Muscle of leg (tissue), 3 donors: ENCODE measurements at regions not wholly inside any gene's neighbourhood (a gene's known extent, or its start where the extent isn't known, plus 50 kb on each side); places are given as distances from the start of the nearest gene placed in this dataset.

Experiments
- DNase-seq: peaks from one replicate; pipeline ENCODE4 v3.0.0; 2013
- H3K27ac ChIP-seq: one replicate; pipeline ENCODE4 v1.5.1; 2013; ENCODE audit warnings: mild to moderate bottlenecking, low read length, control low read depth
- H3K27me3 ChIP-seq: one replicate; pipeline ENCODE4 v1.6.1; 2013; ENCODE audit warnings: low read length; ENCODE audit not compliant: control insufficient read depth, insufficient read depth
- H3K36me3 ChIP-seq: one replicate; pipeline ENCODE4 v1.6.1; 2013; ENCODE audit warnings: low read length; ENCODE audit not compliant: control insufficient read depth, insufficient read depth
- H3K4me1 ChIP-seq: one replicate; pipeline ENCODE4 v1.6.1; 2013; ENCODE audit warnings: low read length; ENCODE audit not compliant: control insufficient read depth, insufficient read depth
- H3K4me3 ChIP-seq: one replicate; pipeline ENCODE4 v1.5.1; 2013; ENCODE audit warnings: low read length, control low read depth
- H3K9me3 ChIP-seq: replicated peaks from 2 replicates; pipeline ENCODE4 v1.6.1; 2013; ENCODE audit warnings: low read depth, low read length; ENCODE audit not compliant: control insufficient read depth
- WGBS: methylation state at CpG from one replicate; pipeline ENCODE4 v1.1.5; 2013; ENCODE audit warnings: missing lambda C conversion rate; ENCODE audit not compliant: insufficient coverage; 5-methylcytosine and 5-hydroxymethylcytosine counted together

DNA sequence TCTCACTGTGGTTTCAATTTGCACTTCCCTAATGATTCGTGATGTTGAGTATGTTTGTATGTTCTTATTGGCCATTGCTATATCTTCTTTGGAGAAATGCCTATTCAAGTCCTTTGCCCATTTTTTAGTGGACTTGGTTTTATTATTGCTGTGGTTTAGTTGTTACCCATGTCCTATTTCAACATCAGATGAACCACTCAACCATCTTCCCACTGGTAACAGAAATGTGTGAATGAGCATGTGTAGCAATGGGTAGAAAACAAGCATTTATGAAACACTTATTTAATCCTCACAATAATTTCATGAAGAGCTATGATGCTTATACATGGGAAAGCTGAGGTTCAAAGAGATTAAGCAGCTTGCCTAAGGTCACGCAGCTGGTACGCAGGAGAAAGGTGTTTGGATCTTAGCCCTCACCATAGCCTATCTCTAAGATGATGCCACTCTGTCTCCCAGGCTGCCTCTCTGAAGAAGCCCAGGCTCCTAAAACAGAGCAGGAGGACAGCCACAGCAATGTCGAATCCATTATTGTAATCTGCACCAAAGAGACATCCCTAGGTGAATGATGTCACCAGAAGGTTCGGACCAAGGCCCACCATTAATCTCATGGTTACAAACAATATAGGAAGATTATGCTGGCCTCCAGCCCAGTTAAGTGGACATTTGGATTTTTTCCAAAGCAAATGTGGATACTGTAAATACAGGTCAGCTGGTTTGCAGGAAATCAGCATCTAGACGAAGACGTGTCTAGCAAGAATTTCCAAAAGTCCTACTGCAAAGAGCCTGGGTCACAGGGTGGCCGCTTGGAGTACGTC lies 447.6 kb upstream of the ZMIZ1 start:
- Histone ChIP-seq H3K27me3 (peaks cover 11% of the 10 kb centered on the region), H3K27ac (no peak overlapping the region), H3K9me3 (no peaks in the 10 kb centered on the region), H3K36me3 (no peaks in the 10 kb centered on the region), H3K4me3 (no peak overlapping the region), H3K4me1 (peaks cover 5% of the 10 kb centered on the region)
- peak; percentile 54 for DNase-seq
- WGBS = 60% methylated on average over 6 of the region's 9 CpGs

DNA sequence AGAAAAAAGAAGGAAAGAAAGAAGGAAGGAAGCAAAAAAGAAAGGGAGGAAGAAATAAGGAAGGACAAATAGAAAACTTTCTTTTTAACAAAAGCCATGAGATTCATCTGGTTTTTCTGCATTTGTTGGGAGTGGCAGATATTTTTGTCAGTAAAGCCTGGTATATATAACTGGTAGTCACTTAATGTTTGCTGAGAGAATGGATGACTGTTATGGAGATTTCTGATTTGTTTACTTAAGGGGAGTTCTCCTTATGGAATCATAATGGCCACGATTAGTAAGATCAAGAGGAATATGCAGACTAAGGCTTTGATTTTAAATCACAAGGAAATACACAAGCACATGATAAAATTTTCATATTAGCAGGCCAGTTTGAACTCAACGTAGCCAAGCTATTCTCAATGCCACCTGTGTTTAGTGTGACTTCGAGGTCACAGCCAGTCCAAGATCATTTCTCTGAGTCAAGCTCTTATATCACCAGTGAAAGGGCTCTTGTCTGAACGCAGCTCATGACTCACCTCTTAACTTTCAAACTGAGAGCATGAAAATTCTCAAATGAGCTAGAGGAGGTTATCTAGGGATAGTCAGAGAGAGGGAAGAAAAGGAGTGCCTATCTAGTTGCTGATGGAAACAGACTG lies 445.1 kb upstream of the ZMIZ1 start:
- H3K9me3 ChIP-seq = no peaks in the 10 kb centered on the region
- 63% methylated on average over 1 of the region's 4 CpGs for WGBS
- H3K4me1 ChIP-seq = peaks cover 5% of the 10 kb centered on the region
- no peak for DNase-seq
- no peaks in the 10 kb centered on the region for H3K36me3 ChIP-seq
- H3K4me3 ChIP-seq = no peak overlapping the region
- H3K27me3 ChIP-seq = peaks cover 11% of the 10 kb centered on the region
- H3K27ac ChIP-seq = no peak overlapping the region

DNA sequence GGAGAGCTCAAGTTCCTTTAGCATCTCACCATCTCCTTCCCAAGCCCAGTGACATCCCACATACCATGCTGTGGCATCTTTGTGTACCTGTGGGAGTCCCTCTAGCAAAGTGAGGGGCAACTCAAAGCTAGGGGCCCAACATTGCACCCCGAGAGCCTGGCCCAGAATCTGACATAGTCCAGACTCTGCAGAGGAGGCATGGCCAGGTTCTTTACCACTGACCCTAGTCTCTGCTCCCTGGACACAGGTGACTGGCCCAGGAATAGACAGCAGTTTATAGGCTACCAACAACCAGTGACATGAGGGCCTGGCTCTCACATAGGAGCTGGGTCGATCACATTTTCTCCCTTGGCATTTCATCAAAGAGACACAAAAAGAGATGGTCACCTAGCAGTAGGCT lies 444.0 kb upstream of the ZMIZ1 start:
- peaks cover 11% of the 10 kb centered on the region for H3K27me3 ChIP-seq
- no CpG with 5 or more reads among the region's 2 CpGs for WGBS
- H3K27ac ChIP-seq = no peak overlapping the region
- H3K4me1 ChIP-seq = peaks cover 5% of the 10 kb centered on the region
- no peaks in the 10 kb centered on the region for H3K36me3 ChIP-seq
- DNase-seq = no peak
- no peak overlapping the region for H3K4me3 ChIP-seq
- no peaks in the 10 kb centered on the region for H3K9me3 ChIP-seq

DNA sequence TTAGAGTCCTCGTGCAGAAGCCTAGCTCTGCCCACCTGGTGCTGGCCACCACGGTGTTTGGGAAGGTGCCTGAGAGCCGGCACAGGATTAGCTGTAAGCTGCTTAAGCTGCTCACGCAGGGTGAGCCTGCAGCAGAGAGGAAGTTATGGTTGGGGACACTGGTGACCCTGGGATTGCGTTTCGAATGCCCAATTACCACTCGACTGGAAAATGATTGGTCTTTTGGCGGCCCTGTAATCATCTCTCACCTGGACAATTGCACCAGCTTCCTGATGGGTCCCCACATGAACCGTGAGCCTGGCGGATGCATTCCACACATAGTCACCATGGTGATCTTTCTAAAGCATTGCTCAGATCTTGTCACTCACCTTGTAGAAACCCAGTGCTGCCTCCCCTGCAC lies 442.3 kb upstream of the ZMIZ1 start:
- peaks cover 11% of the 10 kb centered on the region for H3K27me3 ChIP-seq
- no peak overlapping the region for H3K4me3 ChIP-seq
- H3K4me1 ChIP-seq = peaks cover 12% of the 10 kb centered on the region
- H3K9me3 ChIP-seq = no peaks in the 10 kb centered on the region
- 57% methylated on average over 10 of the region's 10 CpGs for WGBS
- H3K27ac ChIP-seq = no peak overlapping the region
- DNase-seq = no peak
- H3K36me3 ChIP-seq = no peaks in the 10 kb centered on the region

DNA sequence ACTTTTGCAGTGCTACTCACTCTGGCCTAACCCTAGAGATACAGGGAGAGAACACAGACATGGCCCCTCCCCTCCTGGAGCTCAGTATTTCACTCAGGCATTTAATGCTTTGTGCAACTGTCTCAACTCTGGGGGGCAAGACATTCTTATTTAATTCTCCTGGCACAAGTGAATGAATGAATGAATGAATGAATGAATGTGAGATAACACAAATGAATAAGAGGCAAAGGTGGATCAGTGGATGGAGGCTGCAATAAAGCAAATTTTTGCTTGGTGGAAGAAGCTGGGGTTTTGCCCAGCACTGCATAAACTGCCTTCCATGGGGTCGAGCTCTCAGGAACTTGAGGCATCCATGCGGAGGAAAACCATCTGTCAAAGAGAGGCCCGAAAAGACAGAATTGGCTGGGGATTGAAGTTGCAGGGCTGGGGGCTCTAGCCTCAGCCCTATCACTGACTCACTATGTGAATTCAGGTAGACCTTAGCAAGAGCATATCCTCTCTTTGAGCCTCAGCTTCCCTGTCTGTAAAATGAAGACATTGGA lies 441.4 kb upstream of the ZMIZ1 start:
- peaks cover 8% of the 10 kb centered on the region for H3K27me3 ChIP-seq
- H3K27ac ChIP-seq = no peak overlapping the region
- H3K4me1 ChIP-seq = peaks cover 16% of the 10 kb centered on the region
- no peak for DNase-seq
- H3K4me3 ChIP-seq = no peak overlapping the region
- 74% methylated on average over 3 of the region's 3 CpGs for WGBS
- H3K36me3 ChIP-seq = no peaks in the 10 kb centered on the region
- no peaks in the 10 kb centered on the region for H3K9me3 ChIP-seq

DNA sequence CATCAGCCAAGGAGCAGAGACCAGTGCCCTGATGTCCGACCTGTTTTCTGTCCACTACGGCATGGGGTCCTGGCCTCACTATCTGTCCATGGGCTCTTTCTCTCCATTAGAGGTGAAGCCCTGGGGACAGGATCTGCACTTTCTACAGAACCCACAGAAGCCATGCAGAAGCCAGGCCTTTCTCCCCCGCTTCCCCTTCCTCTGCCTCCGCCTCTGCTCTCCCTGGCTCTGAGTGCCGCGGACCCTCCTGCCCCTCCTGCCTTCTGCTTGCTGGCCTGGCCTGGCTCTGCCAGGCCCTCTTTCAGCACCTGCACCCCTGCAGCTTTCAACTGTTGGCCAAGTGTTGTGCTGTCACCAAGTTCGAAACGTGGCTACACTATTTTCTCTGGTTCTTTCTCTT lies 439.8 kb upstream of the ZMIZ1 start:
- Histone ChIP-seq H3K27me3 (peaks cover 8% of the 10 kb centered on the region), H3K9me3 (no peaks in the 10 kb centered on the region), H3K4me3 (no peak overlapping the region), H3K4me1 (peaks cover 16% of the 10 kb centered on the region), H3K36me3 (no peaks in the 10 kb centered on the region), H3K27ac (no peak overlapping the region)
- DNase-seq = no peak
- 79% methylated on average over 6 of the region's 8 CpGs for WGBS

DNA sequence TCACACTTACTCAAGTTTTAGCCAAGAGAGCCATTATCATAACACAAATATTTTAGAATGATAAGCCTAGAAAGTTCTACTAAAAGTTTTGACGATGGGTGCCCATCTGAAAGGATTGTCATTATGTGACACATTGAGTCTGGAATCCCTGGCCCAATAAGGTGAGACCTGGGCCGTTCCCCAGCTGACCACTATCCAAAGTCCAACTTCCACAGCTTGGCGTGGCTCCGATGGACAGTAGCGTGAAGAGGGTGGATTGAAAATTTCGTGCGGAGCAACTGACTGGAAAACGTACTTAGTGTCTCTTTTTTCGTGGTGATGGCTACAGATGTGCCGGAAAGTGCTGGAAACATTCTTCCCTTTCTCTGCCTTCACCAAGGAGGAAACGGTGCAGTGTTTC lies 439.0 kb upstream of the ZMIZ1 start:
- no peaks in the 10 kb centered on the region for H3K36me3 ChIP-seq
- no peak overlapping the region for H3K4me3 ChIP-seq
- 89% methylated on average over 5 of the region's 11 CpGs for WGBS
- peaks cover 16% of the 10 kb centered on the region for H3K4me1 ChIP-seq
- no peaks in the 10 kb centered on the region for H3K9me3 ChIP-seq
- no peak for DNase-seq
- no peak overlapping the region for H3K27ac ChIP-seq
- peaks cover 3% of the 10 kb centered on the region for H3K27me3 ChIP-seq

DNA sequence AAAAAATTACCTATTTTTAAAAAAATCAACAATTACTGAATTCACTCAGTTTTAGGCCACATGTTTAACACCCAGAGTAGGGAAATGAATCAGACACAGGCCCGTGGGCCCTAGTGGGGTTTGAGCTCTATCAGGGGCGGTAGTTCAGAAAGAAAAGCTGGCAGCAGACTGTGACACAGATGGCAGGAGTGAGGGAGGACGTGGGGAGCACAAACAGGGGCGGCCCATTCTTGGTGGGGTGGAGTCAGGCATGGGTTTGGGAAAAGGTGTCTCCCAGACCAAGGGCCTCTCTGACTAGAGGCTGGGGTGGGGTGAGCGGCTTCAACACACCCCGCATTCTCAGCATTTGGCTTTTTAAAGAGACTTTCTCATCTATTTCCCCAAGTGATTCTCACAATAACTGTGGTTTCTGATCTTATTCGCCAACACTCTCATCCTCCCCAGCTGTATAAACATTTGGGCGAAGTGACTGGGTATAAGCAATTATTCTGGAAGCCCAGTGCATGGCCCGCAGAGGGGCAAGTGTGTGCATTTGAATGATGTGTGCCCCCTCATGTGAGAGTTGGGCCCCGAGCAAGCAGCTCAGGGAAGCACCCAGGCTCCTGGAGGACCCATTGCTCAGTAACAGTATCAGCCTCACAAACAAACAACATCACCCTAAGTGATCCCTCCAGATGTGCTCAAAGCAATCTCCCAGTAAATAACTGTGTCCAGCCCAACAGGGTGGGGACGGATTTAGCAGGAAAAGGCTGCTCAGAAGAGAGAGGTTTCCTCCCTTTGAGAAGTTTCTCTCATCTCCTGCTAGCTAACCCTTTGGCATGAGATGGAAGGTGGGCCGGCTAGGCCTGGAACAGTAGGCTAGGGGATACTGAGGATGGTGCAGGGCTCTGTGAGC lies 437.6 kb upstream of the ZMIZ1 start:
- 40% methylated on average over 3 of the region's 12 CpGs for WGBS
- peak overlapping the region; percentile 32 for H3K27ac ChIP-seq

DNA sequence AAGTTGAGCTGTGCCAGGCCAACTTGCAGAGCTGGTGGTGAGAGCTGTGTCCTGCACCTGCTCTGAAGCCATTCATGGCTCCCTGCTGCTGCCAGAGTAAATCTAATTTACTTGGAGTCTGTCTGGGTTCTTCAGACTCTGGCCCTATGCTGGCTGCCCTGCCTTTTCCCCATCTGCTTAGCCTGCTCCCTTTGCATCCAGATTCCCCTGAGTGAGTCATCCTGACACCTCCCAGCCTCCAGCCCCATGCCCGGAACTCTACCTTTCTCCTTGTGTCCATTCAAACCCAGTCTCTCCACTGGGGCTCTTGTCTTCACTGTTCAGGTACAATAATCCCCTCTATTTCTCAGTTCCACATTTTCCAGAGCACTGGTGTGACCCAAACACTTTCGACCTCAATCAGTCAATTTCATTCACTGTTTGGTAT lies 434.4 kb upstream of the ZMIZ1 start:
- WGBS = 64% methylated on average over 2 of the region's 2 CpGs
- no peaks in the 10 kb centered on the region for H3K36me3 ChIP-seq
- no peak for DNase-seq
- H3K4me3 ChIP-seq = no peak overlapping the region
- no peaks in the 10 kb centered on the region for H3K9me3 ChIP-seq
- H3K27ac ChIP-seq = no peak overlapping the region
- H3K27me3 ChIP-seq = peaks cover 2% of the 10 kb centered on the region
- H3K4me1 ChIP-seq = peaks cover 16% of the 10 kb centered on the region

More for the DNA sequence above, 437.6 kb upstream of the ZMIZ1 start:
- Histone ChIP-seq H3K27me3 (no peaks in the 10 kb centered on the region), H3K36me3 (no peaks in the 10 kb centered on the region), H3K4me1 (peaks cover 16% of the 10 kb centered on the region), H3K9me3 (no peaks in the 10 kb centered on the region), H3K4me3 (no peak overlapping the region)
- peak; percentile 87 for DNase-seq

DNA sequence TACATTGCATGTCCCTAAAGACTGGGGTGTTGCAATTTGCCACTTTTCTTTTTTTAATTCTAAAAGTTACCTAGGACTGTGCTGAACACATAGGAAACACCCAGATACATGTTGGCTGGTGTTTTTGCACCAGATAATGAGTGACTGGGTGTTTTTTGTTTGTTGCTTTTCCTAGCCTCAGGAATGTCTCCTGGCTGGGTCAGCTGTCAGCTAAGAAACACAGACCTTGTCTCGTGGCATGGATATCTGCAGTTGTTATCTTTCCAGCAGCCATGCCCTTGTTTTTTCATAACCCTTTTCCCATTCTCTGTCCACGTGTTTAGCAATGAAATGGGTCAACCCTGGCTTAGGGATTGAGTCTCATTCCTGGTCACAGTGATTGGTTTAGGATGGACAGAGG lies 433.9 kb upstream of the ZMIZ1 start:
- H3K27ac ChIP-seq = no peak overlapping the region
- no peak overlapping the region for H3K4me3 ChIP-seq
- 0% methylated on average over 1 of the region's 2 CpGs for WGBS
- no peaks in the 10 kb centered on the region for H3K36me3 ChIP-seq
- H3K4me1 ChIP-seq = peaks cover 16% of the 10 kb centered on the region
- DNase-seq = no peak
- no peaks in the 10 kb centered on the region for H3K9me3 ChIP-seq
- H3K27me3 ChIP-seq = peaks cover 2% of the 10 kb centered on the region
